CD4-positive, alpha-beta T cell treated with Interleukin-12 subunit alpha and Interleukin-12 subunit beta, for 1 hour (primary cell): ENCODE measurements at regions not wholly inside any gene's neighbourhood (a gene's known extent, or its start where the extent isn't known, plus 50 kb on each side); places are given as distances from the start of the nearest gene placed in this dataset.

Source experiments
- DNase-seq: peaks from one replicate; pipeline ENCODE4 v3.0.0-alpha.2; 2020

DNA sequence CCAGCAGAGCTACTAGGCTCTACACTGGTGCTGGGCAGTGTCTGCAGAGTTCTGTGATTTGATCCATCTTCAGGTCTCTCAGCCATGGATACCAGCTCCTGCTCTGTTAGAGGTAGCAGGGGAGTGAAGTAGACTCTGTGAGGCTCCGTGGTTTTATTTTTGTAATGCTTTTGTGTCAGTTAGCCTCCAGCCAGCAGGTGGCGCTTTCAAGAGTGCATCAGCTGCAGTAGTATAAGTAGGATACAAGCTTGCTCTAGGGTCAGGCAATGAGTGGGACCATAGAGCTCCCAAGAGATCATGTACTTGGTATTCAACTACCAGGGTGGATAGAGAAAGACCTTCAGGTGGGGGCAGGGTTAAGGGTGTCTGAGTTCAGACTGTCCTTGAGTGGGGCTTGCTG, 362.5 kb upstream of the TRAM1L1 start:
- DNase-seq: peak; percentile 22

DNA sequence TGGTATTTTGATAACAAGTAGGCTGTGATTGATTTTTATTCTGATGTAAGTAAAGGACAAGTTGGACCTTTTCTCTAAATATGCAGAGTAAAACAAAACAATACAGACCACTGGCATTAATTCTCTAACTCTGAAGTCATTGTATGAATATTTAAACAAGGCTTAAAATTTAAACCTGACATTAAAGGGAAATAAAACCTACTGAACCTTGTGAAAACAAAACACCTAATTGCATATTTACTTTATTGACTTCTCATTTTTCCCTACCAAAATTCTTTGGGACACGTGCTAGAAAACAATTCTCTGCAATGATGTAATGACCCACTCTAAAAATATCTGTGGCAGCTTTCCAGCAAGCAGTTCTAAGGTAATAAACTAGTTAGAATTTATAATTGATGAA, 369.7 kb upstream of the TRAM1L1 start:
- no peak for DNase-seq

DNA sequence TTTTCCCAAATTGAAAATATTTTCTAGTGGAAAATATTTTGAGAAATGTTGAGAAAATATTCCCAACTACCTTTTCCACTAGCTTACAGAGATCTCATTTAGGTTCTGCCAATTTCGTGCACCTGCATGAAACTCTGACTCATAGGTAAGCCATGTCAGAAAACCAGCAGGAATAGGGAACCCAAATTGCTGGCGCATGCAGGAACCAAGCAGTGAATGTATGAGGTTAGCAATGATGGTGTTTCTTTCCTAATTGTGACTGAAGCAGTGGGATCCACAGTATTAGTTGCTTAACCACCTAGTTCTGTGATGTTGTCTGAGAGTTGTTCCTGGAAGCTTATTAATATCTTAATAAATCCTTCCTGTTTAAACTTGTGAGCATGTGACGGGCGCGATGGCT, 381.0 kb upstream of the TRAM1L1 start:
- DNase-seq: no peak

DNA sequence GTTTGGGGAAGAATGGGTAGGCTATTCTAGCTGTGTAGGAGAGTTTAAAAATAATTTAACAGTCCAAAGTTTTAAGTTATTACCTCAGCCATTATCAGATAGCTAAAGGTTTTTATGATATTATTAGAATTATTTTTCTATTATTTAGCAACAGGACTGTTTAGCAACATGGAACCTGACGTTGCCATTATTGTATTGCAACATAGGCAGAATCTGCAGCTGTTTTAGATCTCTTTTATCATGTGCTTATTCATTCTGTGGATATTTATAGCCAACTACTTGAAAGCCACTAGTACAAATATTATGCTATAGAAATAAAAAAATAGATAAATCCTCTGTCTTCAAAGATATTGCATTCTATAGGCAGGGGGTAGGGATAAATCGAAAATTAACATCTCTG, 382.0 kb upstream of the TRAM1L1 start:
- DNase-seq: no peak

DNA sequence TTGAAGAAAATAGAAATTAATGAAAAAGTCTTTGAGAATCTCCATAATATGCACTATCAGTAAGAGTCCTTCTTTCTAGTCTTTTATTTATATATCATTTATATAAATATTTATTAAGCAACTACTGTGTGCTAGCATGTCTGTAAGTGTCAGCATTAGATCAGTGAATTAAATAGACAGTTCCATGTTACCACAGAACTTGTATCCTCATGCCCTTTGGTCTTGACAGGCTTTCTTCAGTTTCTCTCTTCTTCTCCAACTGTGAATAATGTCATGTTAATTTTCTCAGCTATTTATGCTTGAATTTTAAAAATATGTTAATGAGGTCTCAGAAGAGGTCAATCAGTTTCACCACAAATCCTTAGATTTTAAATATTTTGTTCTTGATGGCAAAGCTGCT, 389.6 kb upstream of the TRAM1L1 start:
- no peak for DNase-seq

DNA sequence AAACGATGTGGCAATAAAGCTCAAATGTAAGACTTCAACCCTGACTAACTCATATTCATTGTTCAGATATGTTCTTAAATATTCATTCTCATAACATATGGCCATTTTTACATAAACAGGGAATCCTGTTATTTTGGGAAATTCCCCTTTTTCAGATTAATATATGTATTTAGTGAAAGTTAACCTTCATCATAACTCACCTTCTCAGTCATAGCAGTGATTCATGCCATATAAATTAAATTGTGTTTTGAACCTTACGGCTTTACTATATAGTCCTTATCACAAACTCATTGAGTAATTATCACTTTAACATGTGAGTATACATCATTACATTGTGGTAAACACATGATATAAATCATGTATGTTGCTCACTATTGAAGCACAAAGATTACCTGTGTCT, 392.5 kb upstream of the TRAM1L1 start:
- DNase-seq: no peak

DNA sequence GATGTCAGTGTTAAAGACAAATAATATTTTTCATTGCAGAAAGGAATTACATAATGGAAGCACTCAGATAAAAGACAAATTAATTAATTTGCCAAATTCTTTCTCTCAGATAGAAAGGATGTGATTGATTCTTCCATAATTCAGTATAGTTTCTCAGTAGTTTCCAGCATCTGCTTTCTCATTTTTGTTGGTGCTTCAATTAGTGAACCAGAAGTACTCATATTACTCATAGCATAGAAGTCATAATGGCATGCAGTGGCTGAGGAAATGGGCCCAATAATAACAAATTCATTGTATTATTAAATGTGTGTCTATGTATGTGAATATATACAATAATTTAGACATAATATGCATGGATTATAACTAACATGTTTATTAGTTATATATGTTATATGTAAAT, 393.3 kb upstream of the TRAM1L1 start:
- no peak for DNase-seq

DNA sequence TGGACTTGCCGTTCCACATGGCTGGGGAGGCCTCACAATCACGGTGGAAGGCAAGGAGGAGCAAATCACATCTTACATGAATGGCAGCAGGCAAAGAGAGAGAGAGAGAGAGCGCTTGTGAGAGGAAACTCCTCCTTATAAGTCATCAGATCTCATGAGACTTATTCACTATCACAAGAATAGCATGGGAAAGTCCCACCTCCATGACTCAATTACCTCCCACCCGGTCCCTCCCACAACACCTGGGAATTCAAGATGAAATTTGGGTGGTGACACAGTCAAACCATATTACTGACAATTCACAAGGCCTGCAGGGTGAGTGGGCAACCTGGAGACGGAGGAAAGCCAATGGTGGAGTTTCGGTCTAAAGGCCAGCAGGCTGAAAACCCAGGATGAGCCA, 394.3 kb upstream of the TRAM1L1 start:
- DNase-seq: no peak

DNA sequence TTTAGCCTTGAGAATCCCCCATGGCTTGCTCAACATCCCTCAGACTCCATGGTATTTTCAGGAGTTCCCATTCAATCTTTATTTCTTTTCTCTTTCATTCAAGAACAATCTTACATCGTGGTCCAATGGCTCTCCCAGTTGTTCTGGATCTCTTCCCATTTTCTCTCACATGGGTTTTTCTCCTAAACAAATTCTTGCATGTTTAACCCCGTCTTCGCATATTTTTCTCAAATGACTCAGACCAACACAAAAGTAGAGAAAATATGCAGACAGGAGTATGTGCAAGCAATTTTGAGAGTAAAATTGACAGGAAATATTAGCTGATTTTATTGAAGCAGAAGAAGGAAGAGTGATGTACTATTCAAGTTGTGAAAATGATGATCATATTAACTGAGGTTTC, 396.4 kb upstream of the TRAM1L1 start:
- DNase-seq: no peak

DNA sequence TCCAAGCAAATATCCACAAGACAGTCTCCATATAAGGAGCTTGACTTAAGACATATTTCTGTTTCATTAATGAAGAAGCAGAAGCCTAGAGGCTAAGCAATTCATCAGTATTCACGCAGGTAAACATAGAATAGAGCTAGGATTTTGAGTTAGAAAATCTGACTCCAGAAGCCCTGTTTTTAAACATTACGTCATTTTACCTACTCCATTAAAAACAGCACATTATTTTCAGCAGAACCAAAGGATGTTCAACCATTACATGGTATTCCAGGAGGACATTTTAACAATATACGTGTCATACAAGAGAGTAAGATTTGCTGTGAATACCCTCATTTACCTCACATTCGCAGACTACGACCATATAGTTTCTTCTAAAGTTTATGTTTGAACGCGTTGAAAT, 403.3 kb upstream of the TRAM1L1 start:
- no peak for DNase-seq

DNA sequence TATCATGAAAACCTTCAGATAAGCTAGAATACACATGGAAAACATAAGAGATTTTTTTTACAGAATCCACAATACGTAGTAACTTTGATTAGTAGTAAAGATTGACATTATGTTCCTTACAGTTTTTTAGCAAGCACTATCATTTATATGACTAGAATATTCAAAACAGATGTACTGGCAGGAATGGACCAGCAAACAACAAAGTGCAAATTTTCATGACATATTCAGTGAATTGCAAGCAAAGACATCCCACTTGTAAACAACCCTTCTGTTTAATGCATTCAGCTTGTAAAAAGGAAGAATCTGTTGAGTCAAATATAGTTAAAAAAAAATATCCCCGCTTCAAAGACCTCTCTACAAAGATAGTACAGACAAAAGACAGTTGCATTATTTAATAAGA, 403.7 kb upstream of the TRAM1L1 start:
- no peak for DNase-seq

DNA sequence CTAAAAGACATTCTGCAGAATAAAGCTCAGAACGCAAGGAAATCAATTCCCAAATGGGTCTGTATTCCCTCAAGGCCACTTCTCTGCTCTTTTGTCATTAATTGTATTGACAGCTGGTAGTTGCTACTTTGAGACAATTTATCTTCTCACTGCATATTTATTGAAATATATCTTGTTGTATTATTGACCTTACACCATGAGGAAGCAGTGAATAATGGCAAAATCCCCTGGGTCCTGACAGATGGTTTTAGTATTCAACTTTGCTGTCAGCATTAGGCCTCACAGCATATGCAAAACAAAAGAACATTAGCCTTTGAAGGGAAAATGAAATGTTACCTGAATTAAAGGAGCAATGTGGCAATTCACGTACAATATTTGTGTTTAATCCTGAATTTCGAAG, 406.1 kb upstream of the TRAM1L1 start:
- no peak for DNase-seq

DNA sequence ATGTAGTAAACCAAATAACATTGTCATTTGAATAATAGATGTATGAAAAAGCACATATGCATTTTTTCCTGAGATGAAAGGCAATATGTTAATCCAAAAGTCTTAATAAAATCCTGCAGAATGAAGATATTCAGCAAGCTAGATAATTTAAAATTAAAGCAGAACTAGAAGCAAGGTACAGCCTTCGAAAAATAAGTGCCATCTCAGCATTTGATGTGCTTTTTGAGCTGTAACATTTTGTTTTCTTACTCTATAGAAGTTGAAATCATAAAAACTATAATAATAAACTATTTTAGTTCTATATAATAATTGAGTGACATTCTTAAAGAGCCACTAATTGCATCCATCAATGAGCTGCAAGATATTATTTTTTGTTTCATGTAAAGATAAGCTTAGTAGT, 410.4 kb upstream of the TRAM1L1 start:
- DNase-seq: no peak

DNA sequence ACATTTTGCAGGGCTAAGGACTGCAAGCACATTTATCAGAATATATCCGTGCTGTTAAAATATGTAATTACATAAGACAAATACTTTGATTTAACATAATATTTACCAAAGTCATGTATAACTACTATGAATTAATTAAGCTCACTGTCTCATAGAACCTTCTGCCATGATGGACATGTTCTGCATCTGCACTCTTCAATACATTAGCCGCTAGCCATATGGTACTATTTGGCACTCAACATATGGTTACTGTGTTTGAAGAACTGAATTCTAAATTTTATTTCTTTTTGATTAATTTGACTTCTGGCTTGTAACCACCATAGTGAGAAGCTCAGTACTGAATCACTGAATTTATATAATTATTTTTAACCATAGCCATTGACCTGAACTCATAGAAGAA, 427.0 kb upstream of the TRAM1L1 start:
- DNase-seq: no peak

DNA sequence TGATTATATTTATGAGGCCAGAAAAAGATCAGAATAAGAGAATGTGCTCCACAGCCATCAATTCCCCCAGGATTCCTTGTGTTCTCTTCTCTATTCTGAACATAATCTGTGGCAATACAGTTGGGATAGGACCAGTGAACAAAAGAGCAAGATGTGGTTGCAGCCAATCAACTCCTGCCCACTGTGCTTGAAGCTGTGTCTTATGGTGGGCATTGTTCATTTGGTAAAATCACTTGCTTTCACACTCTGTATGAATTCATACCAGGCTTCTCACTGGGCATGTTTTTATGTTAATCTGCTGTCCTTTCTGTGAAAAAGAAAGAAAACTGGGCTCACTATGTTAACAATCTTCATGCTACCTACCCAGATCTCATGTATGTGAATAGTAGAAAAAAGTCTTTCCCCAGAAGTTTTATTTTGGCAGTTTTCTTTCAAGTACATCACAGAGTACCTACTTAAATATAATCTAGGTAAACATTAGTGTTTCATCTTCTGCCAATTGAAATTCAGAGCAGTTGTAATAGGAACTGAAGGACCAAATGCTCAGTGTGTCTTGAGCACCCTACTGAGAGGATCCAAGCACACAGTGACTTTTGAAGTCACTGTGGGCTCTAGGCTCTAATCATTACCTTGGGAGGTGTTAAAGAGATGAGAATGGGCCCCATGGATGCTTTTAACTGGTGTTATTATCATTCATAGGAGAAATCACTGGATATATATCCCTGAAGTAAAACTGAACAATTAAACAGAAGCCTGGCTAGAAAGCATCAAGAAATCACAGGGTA, 429.2 kb upstream of the TRAM1L1 start:
- DNase-seq: no peak

DNA sequence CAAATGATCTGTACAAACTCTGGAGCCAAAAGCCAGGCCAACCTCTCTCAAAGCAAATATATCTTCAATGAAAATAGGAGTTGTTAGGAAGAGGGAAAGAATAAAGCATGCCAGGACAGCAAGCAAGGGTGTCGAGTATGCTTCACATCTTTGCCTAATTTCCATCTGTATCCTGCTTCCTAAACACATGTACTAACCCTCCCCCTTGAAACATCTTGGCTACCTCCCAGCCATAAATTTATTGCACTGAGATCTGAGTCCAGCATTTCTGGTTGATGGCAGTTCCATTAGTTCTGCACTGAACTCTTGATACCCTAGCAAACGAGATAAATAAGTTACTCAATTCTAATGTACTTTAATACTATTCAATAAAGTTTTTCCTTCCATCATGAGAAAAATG, 430.5 kb upstream of the TRAM1L1 start:
- no peak for DNase-seq

DNA sequence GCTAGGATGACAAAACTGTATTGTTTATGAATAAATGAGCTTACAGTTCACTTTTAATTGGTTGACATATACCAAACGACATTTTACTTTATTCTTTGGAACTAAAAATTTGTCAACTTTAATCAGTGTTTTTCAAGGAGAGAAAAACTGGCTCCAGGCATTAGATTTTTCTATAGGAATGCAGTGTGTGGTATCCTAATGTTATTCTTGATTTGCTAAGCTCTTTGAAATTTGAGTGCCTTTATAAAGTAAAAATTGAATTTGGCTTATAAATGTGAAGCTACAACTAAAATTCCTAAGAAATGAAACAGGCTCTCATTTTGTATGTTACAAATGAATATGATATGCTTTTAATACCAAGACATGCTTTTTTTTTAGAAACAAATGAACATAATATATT, 442.2 kb upstream of the TRAM1L1 start:
- no peak for DNase-seq

DNA sequence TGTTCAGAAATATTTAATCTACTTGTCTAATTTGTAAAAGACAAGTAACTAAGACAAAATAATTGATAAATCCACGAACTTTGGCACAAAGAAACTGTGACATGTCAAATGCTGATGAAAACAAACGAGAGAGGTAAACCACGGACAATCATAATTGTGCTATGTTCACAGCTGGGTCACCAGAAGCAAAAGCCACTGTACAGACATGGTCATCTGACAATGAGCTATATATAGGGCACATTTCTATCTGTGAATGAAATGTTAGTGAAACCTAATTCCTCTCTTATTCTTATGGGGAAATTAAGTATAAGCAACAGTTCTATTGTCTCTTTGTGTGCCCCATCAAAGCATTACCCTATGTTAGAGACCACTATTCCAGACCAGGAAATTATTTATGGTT, 444.0 kb upstream of the TRAM1L1 start:
- no peak for DNase-seq

DNA sequence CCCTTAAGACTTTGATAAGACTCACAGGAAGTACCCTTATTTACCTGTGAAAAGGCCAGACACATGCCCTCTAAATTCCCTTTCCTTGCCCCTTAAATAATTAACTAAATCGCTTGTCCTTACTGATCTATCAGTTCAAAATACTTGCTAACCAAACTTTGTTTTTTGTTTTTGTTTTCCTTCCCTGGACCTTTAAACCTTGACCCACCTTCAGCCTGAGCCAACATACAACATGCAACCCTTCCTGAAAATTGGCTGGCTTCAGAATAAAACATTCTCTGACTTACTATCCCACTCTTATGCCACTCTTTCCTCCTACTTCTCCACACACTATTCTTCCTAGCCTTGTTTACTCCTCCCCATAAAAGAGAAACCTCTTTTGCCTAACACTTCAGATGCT, 448.1 kb upstream of the TRAM1L1 start:
- no peak for DNase-seq

DNA sequence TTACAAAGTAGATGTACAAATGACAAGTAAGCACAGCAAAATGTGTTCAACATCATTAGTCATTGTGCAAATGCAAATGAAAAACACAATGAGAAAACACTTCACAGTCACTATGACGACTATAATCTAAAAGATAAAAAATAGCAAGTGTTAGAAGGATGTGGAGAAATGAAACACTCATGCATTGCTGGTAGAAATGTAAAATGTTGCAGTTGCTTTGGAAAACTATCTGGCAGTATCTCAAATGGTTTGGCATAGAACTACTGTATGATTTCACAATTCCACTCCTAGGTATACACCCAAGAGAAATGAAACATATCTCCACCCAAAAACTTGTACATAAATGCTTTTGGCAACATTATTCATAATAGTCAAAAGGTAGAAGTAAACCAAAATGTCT, 459.7 kb upstream of the TRAM1L1 start:
- DNase-seq: no peak

DNA sequence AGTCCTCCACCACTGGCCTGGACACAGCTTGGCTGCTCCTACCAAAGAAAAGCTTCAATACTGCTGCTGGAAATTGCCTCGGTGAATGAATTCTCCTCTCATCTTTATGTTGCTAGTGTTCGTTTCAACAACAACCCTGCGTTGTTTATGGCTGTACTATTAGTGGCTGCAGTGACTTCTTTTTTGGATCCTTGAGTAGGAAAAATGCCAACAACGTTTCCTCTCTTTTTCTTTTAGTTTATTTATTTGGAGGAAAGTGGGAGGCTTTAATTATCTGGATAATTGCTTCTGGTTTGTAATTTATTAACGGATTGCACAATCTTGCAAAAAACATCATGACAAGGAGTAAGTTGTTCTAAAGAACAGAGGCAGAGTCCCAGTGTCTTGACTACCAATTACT, 464.1 kb upstream of the TRAM1L1 start:
- DNase-seq: no peak

DNA sequence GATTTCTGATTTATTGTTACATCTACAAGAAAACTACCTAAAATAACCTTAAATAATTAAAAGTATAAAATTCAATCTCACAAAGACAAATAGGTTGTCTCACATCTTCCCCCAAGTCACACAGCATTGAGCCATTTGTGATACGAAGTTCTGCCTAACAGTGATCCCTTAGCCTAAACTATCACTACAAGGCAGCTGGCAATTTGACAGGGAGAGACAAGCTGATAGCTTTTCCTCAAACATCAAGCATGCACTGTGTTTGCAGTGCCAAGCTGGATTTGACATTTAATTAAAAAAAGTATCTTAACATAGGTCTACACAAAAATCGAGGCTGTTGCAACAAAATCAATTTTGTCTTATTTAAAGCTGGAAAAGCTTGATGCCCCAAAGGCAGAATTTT, 464.7 kb upstream of the TRAM1L1 start:
- no peak for DNase-seq

DNA sequence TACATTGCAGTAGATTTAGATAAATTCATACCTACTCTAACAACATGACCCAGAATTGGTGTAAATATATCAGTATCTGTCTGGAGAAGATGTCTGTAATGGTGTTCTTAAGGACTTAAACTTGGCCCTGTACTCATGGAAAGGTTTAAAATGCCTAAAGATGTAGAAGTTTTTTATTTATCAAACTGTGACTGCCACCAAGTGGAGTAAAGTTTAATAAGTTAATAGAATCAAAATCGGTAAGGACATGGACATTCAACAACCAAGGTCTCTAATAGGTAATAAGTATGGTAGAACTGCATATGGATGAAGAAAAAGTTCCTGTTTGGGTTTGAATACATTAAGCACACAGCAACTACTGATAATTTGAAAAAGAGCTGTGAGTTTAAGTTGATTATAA, 474.0 kb upstream of the NDST3 start:
- no peak for DNase-seq

DNA sequence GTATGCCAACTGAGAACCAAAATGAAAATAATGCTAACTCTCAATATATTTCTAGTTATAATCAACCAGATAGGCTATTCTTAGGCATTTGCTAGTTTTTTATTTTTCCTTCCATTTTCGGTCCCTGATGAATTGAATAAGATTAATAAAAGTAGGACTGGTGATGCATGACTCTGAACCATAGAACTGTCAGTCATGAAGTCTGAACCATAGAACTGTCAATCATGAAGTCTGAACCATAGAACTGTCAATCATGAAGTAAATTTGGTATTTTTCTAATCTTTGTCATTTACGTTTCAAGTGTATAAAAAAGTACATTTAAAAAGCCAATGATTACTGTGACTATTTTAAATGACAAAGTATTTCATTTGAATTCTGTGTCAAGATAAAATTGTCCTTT, 460.2 kb upstream of the NDST3 start:
- no peak for DNase-seq

DNA sequence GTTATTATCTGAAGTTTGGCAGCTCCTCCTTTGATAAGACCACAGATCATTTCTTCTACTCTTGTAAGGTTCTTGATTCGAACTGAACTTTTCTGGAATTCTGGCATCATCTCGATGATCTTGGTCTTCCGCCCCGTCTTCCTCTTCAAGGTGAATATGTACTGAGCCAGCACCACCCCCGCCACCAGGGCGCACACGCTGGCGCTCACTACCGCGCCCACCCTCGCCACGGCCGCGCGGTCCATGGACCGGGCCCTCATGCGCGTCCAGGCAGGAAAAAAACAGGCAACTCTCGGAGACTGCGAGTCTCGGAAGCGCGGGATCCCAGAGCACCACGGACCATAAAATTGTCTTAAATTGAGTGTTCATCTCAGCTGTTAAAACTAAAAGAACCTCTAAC, 458.4 kb upstream of the NDST3 start:
- no peak for DNase-seq
